Right lobe of liver (tissue), 6 donors: ENCODE measurements at regions not wholly inside any gene's neighbourhood (a gene's known extent, or its start where the extent isn't known, plus 50 kb on each side); places are given as distances from the start of the nearest gene placed in this dataset.

Experiments used
- ATAC-seq, 4 donors: fragments of 200-7000 bp; cut with Tn5 transposase; one replicate each; pipeline ENCODE4 v1.9.1; 2020; ENCODE audit warnings: mild to moderate bottlenecking in 4 of 4, moderate library complexity in 4 of 4
- DNase-seq, 3 donors: peaks; one replicate each; pipeline ENCODE4 v3.0.0-alpha.2; 2020
- H3K27ac ChIP-seq, 3 donors: fragments of 200-600 bp; one replicate each; pipeline ENCODE4 v1.8.0; 2022
- H3K27me3 ChIP-seq, 2 donors: fragments of 200-600 bp; one replicate each; pipeline ENCODE4 v1.8.0; 2022
- H3K36me3 ChIP-seq, 4 donors: fragments of 200-600 bp; sonication (generic) in 1 of 4; one replicate each; pipeline versions ENCODE4 v1.5.1 to v1.8.0; 2017 to 2022; ENCODE audit warnings: control low read depth in 1 of 4
- H3K4me1 ChIP-seq, 4 donors: fragments of 200-600 bp; sonication (generic) in 1 of 4; one replicate each; pipeline versions ENCODE4 v1.5.1 to v1.8.0; 2017 to 2022; ENCODE audit warnings: control low read depth in 1 of 4
- H3K4me3 ChIP-seq, 3 donors: fragments of 200-600 bp; one replicate each; pipeline ENCODE4 v1.8.0; 2022
- H3K9me3 ChIP-seq, 4 donors: fragments of 200-600 bp; sonication (generic) in 1 of 4; one replicate each; pipeline versions ENCODE4 v1.5.1 to v1.8.0; 2017 to 2022; ENCODE audit warnings: control low read depth in 1 of 4
- POLR2A ChIP-seq: fragments of 450-650 bp; IDR thresholded peaks from one replicate; pipeline ENCODE4 v1.6.1; 2017; ENCODE audit warnings: antibody characterized with exemption, mild to moderate bottlenecking
- WGBS: methylation state at CpG from one replicate; pipeline ENCODE4 v1.1.6; 2018; ENCODE audit warnings: low coverage, low lambda C conversion rate; ENCODE audit not compliant: insufficient coverage; ENCODE audit errors: missing lambda C conversion rate; 5-methylcytosine and 5-hydroxymethylcytosine counted together
- intact Hi-C, 2 donors: fragments of 100-400 bp; cut with DNase I; formaldehyde crosslinking; loops; one replicate each; pipeline versions ENCODE4 v1.11.2 to v1.14.1; 2022
- TF ChIP-seq, protein P1 (sequence below), 4 donors: fragments of 200-600 bp in 3 of 4; fragments of 450-650 bp in 1 of 4; IDR thresholded peaks; one replicate each; pipeline versions ENCODE4 v1.5.1 to v1.8.0; 2016 to 2022; ENCODE audit warnings: antibody characterized with exemption in 4 of 4, mild to moderate bottlenecking in 2 of 4
- donor health status: DM: no; HTN: yes; CAD: no.
- donor health status: DM: no; HTN: no; CAD: no.
- donor health status: DM: no; HTN: no; CAD: no.
- donor health status: DM: no; HTN: yes; CAD: no.
- donor health status: DM: no; HTN: yes; CAD: no.

DNA sequence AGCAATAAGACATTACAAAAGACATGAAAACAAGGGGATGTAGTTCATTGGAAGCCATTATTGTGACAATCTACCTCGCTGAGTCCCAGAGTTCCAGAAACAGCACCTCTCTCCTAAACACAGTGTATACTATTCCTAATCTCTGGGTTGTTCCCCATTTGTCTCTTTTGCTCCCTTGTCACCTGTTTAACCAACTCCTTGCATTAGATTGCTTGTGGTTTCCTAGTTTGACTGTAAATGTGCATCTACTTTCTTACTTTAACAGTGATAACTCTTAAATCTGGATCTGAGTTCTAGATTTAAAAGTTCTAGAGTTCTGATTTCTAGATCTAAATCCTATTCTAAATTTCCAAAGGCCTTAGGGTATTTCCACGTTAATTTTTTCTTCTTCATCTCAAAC is 71.6 kb upstream of the TET2 start:
- 51% methylated on average over 2 of the region's 2 CpGs for WGBS
- ATAC-seq (no peak), DNase-seq (no peak)
- intact Hi-C loops: no loop called here
- no peak overlapping the region for H3K4me3 ChIP-seq
- H3K4me1 ChIP-seq: no peaks in the 10 kb centered on the region
- no peak overlapping the region for H3K27ac ChIP-seq
- no peaks in the 10 kb centered on the region for H3K9me3 ChIP-seq
- no peaks in the 10 kb centered on the region for H3K27me3 ChIP-seq
- no peak for TF ChIP-seq POLR2A
- TF ChIP-seq, protein P1, sequence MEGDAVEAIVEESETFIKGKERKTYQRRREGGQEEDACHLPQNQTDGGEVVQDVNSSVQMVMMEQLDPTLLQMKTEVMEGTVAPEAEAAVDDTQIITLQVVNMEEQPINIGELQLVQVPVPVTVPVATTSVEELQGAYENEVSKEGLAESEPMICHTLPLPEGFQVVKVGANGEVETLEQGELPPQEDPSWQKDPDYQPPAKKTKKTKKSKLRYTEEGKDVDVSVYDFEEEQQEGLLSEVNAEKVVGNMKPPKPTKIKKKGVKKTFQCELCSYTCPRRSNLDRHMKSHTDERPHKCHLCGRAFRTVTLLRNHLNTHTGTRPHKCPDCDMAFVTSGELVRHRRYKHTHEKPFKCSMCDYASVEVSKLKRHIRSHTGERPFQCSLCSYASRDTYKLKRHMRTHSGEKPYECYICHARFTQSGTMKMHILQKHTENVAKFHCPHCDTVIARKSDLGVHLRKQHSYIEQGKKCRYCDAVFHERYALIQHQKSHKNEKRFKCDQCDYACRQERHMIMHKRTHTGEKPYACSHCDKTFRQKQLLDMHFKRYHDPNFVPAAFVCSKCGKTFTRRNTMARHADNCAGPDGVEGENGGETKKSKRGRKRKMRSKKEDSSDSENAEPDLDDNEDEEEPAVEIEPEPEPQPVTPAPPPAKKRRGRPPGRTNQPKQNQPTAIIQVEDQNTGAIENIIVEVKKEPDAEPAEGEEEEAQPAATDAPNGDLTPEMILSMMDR (IDR thresholded peaks at IDR 0.05): no peak
- H3K36me3 ChIP-seq: no peaks in the 10 kb centered on the region

DNA sequence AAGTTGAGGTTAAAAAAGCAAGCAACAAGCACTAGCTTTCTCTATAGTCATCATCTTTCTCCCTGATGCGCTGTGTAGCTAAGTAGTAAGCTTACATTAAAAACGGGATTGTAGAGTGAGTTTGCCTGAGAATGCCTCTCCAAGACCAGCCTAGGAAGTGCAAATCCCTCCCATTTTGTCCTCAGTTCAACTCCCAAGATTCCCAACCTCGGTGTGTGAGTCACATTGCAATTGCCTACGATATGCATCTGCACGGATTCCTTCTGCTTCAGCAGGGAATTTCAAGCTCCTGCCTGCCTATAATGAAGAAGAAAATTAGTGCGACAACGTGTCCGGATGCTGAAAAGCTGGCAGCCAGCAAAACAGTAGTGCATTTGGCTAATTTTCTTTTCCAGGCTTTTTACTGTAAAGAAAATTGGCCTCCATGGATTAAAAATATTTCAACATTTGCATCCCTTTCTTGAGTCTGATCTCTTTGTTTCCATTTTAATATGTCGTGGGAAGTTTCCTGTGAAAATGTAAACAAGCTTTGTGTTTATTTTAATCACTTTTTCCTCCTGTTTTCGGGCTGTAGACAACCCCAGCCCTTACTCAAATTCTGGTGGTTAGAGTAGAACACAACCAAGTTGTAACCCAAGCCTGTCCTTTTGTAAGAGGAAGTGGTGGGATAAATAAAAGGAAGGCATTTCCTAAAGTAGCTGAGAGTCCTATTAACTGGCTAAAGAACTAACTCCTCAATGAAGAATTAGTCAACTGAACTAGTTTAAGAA is 58.4 kb upstream of the TET2 start:
- no peaks in the 10 kb centered on the region for H3K4me1 ChIP-seq
- H3K9me3 ChIP-seq: no peaks in the 10 kb centered on the region
- WGBS: 26% methylated on average over 10 of the region's 10 CpGs
- DNase-seq (no peak), ATAC-seq (peak in 3 of 4 donors; percentile 40 to 67 (median 65))
- intact Hi-C loops: no loop called here
- H3K36me3 ChIP-seq: no peaks in the 10 kb centered on the region
- TF ChIP-seq, protein P1 (IDR thresholded peaks at IDR 0.05): no peak
- no peak for TF ChIP-seq POLR2A
- H3K27me3 ChIP-seq: no peaks in the 10 kb centered on the region
- H3K4me3 ChIP-seq: no peak overlapping the region
- H3K27ac ChIP-seq: no peak overlapping the region

DNA sequence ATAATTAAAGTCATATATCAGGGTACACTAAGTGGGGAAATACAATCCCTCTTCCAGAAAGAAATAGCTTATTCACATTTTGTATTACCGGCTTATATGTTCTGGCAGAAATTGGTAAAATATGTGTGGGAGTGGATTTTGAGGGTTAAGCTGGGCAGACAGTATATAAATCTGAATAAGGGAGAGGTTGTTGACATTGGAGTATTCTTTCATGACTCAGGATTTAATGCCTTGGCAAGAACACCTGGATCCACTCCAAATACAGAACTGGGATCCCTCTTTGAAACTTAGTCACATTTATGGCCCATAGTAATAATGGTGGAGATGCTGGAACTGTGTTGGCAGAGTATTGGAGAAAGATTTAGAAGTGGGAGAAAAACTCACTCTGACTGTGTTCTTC is 54.3 kb upstream of the TET2 start:
- no peaks in the 10 kb centered on the region for H3K4me1 ChIP-seq
- no peak overlapping the region for H3K4me3 ChIP-seq
- intact Hi-C loops: no loop called here
- no peaks in the 10 kb centered on the region for H3K9me3 ChIP-seq
- no peak for ATAC-seq
- H3K27me3 ChIP-seq: no peaks in the 10 kb centered on the region
- H3K36me3 ChIP-seq: no peaks in the 10 kb centered on the region
- no peak overlapping the region for H3K27ac ChIP-seq
- no peak for DNase-seq
- no peak for TF ChIP-seq POLR2A
- TF ChIP-seq, protein P1 (IDR thresholded peaks at IDR 0.05): no peak
- 83% methylated on average over 1 of the region's 1 CpG for WGBS

DNA sequence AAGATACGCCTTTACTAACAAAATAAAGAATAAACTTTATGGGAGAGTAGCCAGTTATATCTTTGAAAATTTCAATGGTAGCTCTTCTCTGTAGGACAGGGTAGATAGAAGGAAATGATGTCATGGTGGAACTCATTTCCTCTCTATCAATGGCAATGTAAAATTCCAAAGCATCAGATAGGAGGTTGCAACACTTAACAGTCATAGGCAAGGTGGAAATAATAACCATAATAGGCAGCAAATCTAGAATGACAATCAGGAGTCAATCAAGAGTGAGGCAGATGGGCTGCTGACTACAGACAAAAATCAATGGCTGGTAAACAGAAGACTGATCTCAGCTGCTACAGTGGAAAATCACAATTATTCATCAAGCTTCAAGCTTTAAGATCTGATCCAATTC is 53.9 kb upstream of the TET2 start:
- TF ChIP-seq, protein P1 (IDR thresholded peaks at IDR 0.05): no peak
- no peak for TF ChIP-seq POLR2A
- no peak for DNase-seq
- Histone ChIP-seq H3K4me3 (no peak overlapping the region), H3K27ac (no peak overlapping the region), H3K27me3 (no peaks in the 10 kb centered on the region), H3K36me3 (no peaks in the 10 kb centered on the region), H3K4me1 (no peaks in the 10 kb centered on the region), H3K9me3 (no peaks in the 10 kb centered on the region)
- ATAC-seq: no peak
- intact Hi-C loops: no loop called here
- WGBS: 67% methylated on average over 1 of the region's 1 CpG
